GM10266 (cell line): ENCODE measurements at regions not wholly inside any gene's neighbourhood (a gene's known extent, or its start where the extent isn't known, plus 50 kb on each side); places are given as distances from the start of the nearest gene placed in this dataset.

Source experiments
- DNase-seq: peaks from one replicate; pipeline ENCODE4 v3.0.0; 2012; ENCODE audit errors: extremely low spot score
- TF ChIP-seq, protein P1 (sequence below): IDR thresholded peaks from 2 replicates; pipeline ENCODE4 v1.5.1; 2012; ENCODE audit warnings: mild to moderate bottlenecking, low read depth; ENCODE audit not compliant: control insufficient read depth, insufficient read depth; ENCODE audit errors: missing control alignments

DNA sequence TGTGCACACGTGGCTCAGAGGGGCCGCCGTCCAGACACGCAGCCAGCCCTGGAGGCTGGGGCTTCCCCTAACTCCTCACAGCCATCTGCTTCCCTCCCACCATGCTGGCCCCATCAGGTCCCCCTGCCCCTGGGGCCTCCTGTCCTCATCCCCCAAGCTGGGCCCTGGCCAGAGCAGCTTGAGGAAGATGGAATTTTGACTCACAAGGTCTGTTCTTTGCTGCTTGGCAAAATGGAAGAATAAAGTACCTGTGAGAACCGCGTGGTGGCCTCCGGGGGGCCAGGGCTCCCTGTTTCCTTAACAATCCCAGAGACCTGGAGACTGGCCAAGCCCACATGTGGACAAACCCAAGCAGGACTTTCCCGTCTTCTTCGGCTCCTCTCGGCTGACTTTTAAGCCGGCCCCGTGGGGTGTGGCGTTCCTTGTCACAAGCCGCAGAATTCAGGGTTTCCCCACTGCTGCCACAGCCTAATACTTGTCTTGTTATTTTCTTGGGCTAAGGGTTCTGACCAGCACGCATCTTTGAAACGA, 872.8 kb downstream of the BRD1 start:
- TF ChIP-seq, protein P1, sequence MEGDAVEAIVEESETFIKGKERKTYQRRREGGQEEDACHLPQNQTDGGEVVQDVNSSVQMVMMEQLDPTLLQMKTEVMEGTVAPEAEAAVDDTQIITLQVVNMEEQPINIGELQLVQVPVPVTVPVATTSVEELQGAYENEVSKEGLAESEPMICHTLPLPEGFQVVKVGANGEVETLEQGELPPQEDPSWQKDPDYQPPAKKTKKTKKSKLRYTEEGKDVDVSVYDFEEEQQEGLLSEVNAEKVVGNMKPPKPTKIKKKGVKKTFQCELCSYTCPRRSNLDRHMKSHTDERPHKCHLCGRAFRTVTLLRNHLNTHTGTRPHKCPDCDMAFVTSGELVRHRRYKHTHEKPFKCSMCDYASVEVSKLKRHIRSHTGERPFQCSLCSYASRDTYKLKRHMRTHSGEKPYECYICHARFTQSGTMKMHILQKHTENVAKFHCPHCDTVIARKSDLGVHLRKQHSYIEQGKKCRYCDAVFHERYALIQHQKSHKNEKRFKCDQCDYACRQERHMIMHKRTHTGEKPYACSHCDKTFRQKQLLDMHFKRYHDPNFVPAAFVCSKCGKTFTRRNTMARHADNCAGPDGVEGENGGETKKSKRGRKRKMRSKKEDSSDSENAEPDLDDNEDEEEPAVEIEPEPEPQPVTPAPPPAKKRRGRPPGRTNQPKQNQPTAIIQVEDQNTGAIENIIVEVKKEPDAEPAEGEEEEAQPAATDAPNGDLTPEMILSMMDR = no peak
- DNase-seq = no peak

DNA sequence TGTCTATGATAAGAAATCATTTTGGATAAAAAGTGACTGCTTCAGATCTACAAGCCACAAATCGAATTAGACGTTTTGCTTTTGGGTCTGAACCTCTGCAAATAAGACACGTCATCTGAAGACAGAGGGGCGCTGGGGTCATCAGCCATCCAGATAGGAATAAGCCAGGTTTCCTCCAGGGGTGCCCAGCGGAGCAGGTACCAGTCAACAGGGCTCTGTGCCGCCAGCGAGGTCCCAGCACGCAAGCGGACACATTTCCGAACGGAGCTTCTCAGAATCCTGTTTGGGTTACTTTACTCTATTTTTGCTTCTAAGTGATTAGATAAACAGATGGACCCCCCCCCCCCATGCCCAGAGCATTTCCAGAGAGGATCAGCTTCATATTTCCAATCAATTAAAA, 873.8 kb downstream of the BRD1 start:
- TF ChIP-seq, protein P1 = no peak
- no peak for DNase-seq

DNA sequence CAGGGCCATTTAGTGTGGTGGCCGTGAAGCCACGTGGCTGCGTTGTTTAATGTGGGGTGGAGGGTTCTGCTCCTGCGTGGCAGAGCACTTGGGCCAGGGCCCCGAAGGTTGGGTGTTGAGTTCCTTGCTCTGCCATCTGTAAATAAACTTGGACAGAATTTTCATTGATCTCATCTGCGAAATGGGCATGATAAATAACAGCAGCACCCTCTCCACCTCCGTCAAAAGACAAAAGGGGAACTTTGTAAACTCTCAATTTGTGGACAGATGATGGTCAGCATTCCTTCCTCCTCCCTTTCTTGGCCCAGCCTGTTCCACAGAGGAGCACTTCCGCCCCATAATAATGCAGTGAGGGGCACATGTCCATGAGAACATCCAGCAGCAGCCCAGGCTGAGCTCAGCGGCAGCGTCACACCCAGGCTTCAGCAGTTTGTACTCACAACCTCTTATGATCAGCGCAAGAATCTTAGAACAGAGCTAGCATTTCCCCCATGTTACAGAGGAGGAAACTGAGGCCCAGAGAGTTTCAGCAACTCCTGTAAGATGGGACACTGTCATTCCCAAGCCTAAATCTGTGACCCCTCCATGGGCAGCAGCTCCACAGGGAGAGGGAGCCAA, 874.5 kb downstream of the BRD1 start:
- DNase-seq = no peak
- TF ChIP-seq, protein P1 = no peak

DNA sequence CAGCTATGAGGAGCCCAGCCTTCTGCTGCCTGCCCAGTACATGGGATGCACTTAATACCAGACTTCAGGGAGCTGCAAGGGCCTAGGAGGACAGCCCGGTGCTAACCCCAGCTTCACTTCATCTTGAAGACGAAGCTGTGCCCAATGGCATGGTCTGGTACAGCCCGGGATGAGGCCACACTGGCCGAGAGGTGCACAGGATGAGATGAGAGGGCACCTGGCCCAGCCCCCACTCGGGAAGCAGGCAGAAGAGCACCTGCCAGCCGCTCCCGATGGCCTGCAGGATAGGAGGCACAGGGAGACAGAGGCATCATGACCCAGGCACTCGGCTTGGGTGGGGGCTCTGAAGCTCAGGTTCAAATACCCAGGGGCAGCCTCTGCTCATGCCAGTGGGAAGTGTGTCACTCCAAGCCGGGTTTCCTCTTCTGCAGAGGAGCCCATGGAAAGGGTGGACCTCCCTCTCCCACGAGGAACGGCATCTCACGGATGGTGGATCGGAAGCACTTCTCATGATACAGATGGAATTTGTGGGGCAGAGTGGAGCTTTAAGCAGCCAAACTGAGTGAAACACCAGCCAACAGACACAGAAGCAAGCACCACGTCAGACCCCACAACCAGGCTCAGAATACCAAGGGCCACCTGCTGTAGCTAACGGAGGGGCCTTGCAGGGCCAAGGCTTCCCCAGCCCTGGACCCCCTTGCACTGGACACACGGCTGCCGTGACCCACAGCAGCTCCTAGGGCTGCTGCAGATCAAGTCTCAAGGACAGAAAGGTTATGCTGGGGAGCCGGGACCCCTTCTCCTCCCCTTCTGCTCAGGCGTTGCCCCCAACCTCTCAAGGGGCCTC, 875.2 kb downstream of the BRD1 start:
- DNase-seq = no peak
- TF ChIP-seq, protein P1 = no peak

DNA sequence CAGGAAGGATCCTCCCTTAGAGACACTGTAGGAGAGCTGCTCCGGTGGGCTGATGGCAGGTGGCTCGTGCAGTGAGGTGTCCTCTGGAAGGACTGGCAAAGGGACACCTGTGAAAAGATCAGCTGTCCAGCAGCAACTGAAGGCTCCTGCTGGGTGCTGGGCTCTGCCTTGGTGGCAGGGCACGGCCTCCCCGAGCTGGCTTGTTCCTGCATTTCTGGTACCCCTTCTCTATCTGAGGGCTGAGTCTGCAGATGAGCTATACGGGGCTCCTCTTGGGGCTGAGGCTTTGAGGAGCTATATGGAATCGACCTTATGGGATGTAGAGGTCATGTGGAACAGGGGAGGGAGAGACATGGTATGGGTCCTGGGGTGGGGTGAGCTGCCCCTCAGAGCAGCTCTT, 875.8 kb downstream of the BRD1 start:
- TF ChIP-seq, protein P1 = no peak
- no peak for DNase-seq

DNA sequence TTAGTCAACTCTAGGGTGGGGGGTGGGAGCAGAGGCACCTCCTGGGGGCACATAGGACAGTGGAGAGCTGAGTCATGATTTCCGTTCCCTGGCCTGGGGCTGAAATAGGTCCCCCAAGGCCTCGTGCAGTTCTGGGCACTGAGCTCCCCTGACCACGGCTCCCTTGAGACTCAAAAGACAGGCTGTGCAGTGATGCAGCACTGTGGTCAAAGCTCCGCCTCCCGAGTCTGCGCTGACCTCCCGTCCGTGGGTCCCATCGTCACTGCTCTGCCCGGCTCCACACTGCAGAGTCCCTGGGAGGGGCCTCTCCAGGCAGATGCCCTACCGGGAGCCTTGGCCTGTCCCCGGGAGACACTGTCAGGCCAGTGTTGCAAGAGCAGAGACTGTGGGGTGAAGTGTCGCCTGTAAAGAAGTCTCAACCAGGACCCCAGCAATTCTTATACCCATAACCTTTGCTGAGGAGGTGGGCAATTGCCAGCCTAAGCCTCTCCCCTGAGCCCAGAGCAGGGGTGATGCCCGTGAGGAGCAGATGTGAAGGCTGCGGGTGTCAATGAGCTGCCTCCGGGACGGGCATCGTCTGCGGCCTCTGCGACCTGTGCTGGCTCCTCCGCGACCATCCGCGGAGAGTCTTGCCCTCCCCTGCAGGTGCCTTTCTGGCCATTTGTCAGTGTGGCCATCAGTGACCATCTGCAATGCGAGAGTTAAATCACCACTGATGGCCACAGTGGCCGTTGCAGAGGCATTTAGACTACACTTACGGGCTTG, 877.3 kb downstream of the BRD1 start:
- TF ChIP-seq, protein P1 = no peak
- DNase-seq = no peak
